Tibial nerve (tissue), 3 donors: ENCODE measurements at regions not wholly inside any gene's neighbourhood (a gene's known extent, or its start where the extent isn't known, plus 50 kb on each side); places are given as distances from the start of the nearest gene placed in this dataset.

Experiments
- CTCF ChIP-seq, 5 experiments: fragments of 200-600 bp in 3 of 5; fragments of 450-650 bp in 2 of 5; sonication (generic) in 3 of 5; IDR thresholded peaks; one replicate each; pipeline ENCODE4 v1.5.1; 2016 to 2019; ENCODE audit warnings: antibody characterized with exemption in 5 of 5, mild to moderate bottlenecking in 3 of 5, moderate library complexity in 2 of 5
- POLR2A ChIP-seq, 2 donors: fragments of 450-650 bp; IDR thresholded peaks; one replicate each; pipeline ENCODE4 v1.6.1; 2017; ENCODE audit warnings: antibody characterized with exemption in 2 of 2, mild to moderate bottlenecking in 2 of 2, moderate library complexity in 2 of 2

DNA sequence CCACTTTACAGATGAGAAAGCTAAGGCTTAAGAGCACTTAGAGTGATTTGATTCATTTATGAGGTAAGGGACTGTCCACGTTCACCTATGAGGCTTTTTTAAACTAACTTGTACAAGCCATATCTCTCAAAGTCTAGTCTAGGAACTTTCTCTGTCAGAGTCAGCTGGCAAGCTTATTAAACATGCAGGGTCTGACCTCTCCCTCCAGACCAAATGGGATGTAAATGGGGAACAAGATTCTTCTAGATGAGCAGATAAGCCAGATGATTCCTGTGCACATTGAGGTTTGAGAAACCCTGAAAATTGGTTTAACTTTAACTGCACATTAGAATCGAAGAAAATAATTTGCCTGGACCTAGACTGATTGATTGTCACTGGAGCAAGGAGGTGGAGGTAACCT lies 160.0 kb upstream of the SPRY1 start:
- no peak for TF ChIP-seq POLR2A (IDR thresholded peaks at IDR 0.05)
- no peak for TF ChIP-seq CTCF (IDR thresholded peaks at IDR 0.05)
